GM10248 (cell line): ENCODE measurements at regions not wholly inside any gene's neighbourhood (a gene's known extent, or its start where the extent isn't known, plus 50 kb on each side); places are given as distances from the start of the nearest gene placed in this dataset.
"Not testable (repeated sequence)": the region's sequence is repeated elsewhere in the genome, so short reads cannot be mapped to it uniquely, and the experiment has no call there.

ENCODE experiments used
- CTCF ChIA-PET: fragments of 300-600 bp; sonication (Branson Sonifier 250); formaldehyde crosslinking; extraction: SDS; loops from one replicate; lab custom pipeline; 2021; ENCODE audit warnings: antibody characterized with exemption; lab: Yijun Ruan, JAX
- POLR2A ChIA-PET: fragments of 350-650 bp; sonication (Branson Sonifier 250); formaldehyde crosslinking; extraction: SDS; loops from one replicate; lab custom pipeline; 2020; ENCODE audit warnings: antibody characterized with exemption; lab: Yijun Ruan, JAX
- DNase-seq: peaks from one replicate; pipeline ENCODE4 v3.0.0; 2012; ENCODE audit errors: extremely low spot score
- CTCF ChIP-seq: IDR thresholded peaks from 2 replicates; pipeline ENCODE4 v1.5.1; 2012; ENCODE audit warnings: mild to moderate bottlenecking, low read depth; ENCODE audit errors: extremely low read depth, missing control alignments, control extremely low read depth

GRCh38 chr18:76616373-76616772, 121.3 kb upstream of the ZNF516 start:
- CTCF ChIA-PET = interaction anchor here (1.2 kb wide), 1 partner anchor 93 kb away, joined by 3 read pairs; no protein-coding TSS in a partner anchor
- POLR2A ChIA-PET = no interaction called here
- no peak for TF ChIP-seq CTCF
- DNase-seq = no peak

DNA sequence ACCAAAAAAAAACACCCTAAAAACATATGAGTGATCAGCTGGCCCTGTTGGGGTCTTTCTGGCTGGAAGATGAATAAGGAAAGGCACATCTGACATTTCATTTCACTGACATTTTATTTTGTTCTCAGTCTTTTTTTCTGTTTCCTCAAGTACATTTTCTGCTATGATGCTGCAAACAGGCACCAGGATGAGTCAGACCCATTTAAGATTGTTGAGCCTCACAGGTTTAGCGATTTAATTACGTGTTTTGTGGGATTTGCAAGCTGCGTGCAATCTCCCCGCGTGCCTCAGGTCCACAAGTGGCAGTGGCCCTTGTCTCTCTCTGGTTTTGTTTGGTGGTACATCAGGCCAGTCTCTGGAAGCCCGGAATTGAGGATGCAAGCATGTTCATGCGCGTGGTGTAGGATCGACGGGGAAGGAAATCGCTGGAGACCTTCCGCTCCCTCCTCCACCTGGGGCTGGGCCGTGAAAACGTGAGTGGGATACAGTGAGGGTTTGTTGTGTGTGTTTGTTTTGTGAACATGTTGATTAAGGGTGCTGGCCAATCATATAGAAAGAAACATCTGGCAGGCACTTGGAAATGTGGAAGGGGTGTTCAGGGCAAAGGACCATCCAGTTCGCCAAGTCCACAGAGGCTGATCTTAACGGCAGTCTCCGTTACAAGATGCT, 120.2 kb upstream of the ZNF516 start:
- POLR2A ChIA-PET = no interaction called here
- CTCF ChIA-PET = no interaction called here
- TF ChIP-seq CTCF = no peak
- no peak for DNase-seq

DNA sequence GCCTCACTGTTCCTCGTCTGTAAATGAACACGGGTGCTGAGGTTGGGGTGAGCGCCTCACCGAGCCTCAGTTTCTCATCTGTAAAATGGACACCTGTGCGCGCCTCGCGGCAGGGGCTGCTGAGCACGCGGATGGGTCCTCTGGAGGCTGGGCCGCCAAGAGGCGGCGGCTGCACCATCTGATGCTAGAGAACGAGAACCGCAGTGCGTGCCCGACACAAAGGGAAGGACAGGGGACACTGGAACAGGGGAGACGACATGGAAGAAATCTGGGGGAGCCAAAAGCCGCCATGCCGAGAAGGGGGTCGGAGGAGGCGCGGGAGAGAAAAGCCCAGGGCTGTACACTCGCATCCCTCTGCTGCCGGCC, 118.7 kb upstream of the ZNF516 start:
- no peak for TF ChIP-seq CTCF
- CTCF ChIA-PET = no interaction called here
- POLR2A ChIA-PET = no interaction called here
- no peak for DNase-seq

GRCh38 chr18:76613053-76613754, 118.2 kb upstream of the ZNF516 start:
- ChIA-PET POLR2A (no interaction called here), CTCF (no interaction called here)
- TF ChIP-seq CTCF = no peak
- no peak for DNase-seq

DNA sequence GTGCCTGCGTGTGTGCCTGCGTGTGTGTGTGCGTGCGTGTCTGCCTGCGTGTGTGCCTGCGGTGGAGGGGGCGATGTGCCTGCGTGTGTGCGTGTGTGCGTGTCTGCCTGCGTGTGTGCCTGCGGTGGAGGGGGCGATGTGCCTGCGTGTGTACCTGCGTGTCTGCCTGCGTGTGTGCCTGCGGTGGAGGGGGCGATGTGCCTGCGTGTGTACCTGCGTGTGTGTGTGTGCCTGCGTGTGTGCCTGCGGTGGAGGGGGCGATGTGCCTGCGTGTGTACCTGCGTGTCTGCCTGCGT, 116.7 kb upstream of the ZNF516 start:
- POLR2A ChIA-PET, DNase-seq, CTCF ChIA-PET: not testable (repeated sequence)

GRCh38 chr18:76610933-76611749, 116.1 kb upstream of the ZNF516 start:
- POLR2A ChIA-PET = no interaction called here
- CTCF ChIA-PET = interaction anchor here (1.0 to 1.1 kb wide), 2 partner anchors 10 kb away, joined by 3 to 4 read pairs; no protein-coding TSS in a partner anchor
- no peak for DNase-seq
- no peak for TF ChIP-seq CTCF

GRCh38 chr18:76610012-76610411, 115.0 kb upstream of the ZNF516 start:
- no peak for DNase-seq
- POLR2A ChIA-PET = no interaction called here
- no peak for TF ChIP-seq CTCF
- CTCF ChIA-PET = no interaction called here
